ENCODE measurements at regions not wholly inside any gene's neighbourhood (a gene's known extent, or its start where the extent isn't known, plus 50 kb on each side); places are given as distances from the start of the nearest gene placed in this dataset.

DNA sequence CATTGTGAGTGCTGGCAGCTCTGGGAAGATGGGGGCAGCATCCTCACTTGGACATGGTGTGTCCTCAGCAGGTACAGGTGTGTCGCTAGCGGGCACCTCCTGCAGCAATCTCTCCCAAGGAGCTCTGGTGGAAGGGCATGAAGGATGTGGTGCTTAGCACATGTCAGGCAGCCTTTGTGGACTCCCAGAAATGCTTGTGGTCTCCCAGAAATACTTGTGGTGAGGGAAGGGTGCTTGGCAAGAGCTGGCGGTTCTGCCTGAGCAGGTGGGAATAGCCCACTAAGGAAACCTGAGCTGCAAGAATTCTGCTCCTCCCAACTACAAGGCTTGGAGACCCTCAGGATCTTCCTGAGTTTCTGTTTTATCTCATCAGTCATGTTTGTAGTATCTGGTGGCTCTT lies 371.6 kb downstream of the PRDM2 start:
- H3K27ac ChIP-seq, result no peak overlapping the region
- TF ChIP-seq, protein P1, sequence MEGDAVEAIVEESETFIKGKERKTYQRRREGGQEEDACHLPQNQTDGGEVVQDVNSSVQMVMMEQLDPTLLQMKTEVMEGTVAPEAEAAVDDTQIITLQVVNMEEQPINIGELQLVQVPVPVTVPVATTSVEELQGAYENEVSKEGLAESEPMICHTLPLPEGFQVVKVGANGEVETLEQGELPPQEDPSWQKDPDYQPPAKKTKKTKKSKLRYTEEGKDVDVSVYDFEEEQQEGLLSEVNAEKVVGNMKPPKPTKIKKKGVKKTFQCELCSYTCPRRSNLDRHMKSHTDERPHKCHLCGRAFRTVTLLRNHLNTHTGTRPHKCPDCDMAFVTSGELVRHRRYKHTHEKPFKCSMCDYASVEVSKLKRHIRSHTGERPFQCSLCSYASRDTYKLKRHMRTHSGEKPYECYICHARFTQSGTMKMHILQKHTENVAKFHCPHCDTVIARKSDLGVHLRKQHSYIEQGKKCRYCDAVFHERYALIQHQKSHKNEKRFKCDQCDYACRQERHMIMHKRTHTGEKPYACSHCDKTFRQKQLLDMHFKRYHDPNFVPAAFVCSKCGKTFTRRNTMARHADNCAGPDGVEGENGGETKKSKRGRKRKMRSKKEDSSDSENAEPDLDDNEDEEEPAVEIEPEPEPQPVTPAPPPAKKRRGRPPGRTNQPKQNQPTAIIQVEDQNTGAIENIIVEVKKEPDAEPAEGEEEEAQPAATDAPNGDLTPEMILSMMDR (conservative IDR thresholded peaks at IDR 0.05), result no peak

DNA sequence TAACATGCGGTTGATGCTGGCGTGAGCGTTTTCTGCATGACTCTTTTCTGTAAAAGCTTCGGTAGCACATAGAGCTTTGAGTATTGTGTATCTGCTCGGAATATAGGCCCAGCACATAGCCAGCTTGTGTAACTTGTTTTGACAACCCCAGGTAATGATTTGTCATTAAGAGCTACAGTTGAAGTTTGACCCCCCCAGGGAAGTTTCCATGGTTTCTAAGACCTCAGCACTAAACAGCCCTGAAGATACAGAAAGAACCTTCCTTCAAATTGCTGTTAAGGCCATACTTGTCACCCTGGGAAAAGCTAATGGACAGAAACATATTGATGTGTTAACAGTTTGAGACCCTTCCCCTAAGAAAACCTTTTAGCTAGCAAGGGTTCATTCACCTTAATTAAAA lies 380.7 kb downstream of the PRDM2 start:
- no peak overlapping the region for H3K27ac ChIP-seq
- TF ChIP-seq, protein P1 (conservative IDR thresholded peaks at IDR 0.05), result no peak

DNA sequence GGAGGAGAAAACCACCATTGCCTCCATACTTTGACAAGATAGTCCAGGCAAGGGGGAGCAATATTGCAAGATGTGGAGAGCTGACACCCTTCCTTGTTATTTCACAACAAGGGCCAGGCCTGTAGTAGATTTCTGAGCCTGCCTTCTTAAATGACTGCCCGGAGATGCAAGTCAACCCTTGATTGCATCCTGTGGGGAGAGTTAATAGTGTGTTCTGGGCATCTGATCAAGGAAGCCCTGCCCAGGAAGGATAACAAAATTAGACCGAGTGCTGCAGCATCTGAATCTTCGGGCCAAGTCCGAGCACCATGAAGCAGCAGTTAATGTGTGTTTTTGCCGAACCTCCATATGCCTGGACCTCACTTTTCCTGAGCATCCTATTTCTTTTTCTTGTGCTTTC lies 382.3 kb downstream of the PRDM2 start:
- TF ChIP-seq, protein P1 (conservative IDR thresholded peaks at IDR 0.05), result no peak

DNA sequence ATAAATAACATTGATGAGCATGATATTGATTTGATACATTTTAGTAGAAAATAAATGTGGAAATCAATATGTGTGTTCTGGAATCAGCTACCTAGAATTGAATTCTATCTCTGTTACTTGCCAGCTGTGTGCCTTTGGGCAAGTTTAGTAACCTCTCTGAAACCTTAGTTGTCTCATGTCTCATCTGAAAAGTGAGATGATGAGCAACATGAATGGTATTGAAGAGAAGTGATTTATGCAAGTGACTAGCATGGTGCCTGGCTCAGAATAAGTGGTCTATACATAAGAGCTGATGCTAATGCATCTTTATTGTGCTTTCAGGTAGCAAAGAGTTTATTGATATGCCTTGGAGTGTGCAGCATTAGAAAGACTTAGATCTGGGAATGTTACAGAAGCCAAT lies 383.3 kb downstream of the PRDM2 start:
- TF ChIP-seq, protein P1 (conservative IDR thresholded peaks at IDR 0.05), result no peak
- no peak overlapping the region for H3K27ac ChIP-seq

More for the DNA sequence above, 382.3 kb downstream of the PRDM2 start:
- H3K27ac ChIP-seq, result no peak overlapping the region

DNA sequence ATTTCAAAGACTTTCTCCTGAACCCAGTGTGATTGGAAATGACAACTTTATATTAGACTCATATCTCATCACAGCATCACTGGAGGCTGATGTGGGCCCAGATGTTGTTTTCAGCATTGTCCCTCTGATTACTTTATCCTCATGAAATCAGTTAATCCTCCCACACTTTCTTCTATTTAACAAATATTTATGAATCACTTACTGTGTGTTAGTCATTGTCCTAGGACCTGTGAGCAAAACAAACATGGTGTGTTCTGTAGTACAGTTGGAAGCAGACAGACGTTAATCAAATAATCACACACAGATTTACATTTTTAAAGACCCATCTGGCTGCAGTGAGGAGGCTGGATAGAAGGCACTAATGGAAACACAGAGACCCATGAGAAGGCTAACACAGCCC lies 383.7 kb downstream of the PRDM2 start:
- TF ChIP-seq, protein P1 (conservative IDR thresholded peaks at IDR 0.05), result no peak
- no peak overlapping the region for H3K27ac ChIP-seq

DNA sequence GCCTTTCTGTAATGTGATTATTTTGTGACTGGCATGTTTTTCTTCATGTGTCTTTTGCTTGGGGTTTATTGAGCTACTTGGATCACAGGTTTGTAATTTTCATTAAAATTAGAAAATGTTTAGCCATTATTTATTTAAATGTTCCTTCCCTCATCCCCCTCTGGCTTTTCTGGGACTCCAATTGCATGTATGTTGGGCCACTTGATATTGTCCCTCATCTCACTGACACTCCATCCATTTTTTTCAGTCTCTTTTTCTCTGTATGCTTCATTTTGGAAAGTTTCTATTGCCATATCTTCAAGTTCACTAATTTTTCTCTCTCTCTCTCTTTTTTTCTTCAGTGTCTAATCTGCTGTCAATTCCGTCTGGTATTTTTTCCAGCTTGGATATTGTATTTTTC lies 390.1 kb downstream of the PRDM2 start:
- no peak overlapping the region for H3K27ac ChIP-seq
- TF ChIP-seq, protein P1 (conservative IDR thresholded peaks at IDR 0.05), result no peak

DNA sequence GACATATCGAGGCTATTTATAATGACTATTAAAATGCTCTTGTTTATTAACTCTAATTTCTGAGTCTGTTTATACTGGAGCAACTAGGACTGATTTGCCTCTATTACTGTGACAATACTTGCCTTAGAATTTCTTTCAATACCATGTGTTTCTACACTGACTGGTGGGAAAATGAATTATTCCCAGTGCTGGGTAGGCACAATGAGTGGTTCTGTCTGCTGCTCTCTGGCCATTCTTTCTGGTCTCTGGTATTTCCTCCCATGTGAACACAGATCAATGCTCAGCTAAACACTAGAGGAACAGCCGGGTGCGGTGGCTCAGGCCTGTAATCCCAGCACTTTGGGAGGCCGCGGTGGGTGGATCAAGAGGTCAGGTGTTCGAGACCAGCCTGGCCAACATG lies 390.5 kb downstream of the PRDM2 start:
- H3K27ac ChIP-seq, result no peak overlapping the region
- TF ChIP-seq, protein P1 (conservative IDR thresholded peaks at IDR 0.05), result no peak
